Fibroblast of mammary gland (primary cell): ENCODE measurements at regions not wholly inside any gene's neighbourhood (a gene's known extent, or its start where the extent isn't known, plus 50 kb on each side); places are given as distances from the start of the nearest gene placed in this dataset.

Experiments used
- DNase-seq: peaks from one replicate; pipeline ENCODE4 v3.0.0-alpha.2; 2010; ENCODE audit warnings: low read depth
- H3K4me3 ChIP-seq: 2 replicates; pipeline ENCODE4 v1.5.1; 2011; ENCODE audit warnings: low read depth, mild to moderate bottlenecking, low read length, moderate library complexity; ENCODE audit not compliant: control insufficient read depth
- CTCF ChIP-seq: conservative IDR thresholded peaks from 2 replicates; pipeline ENCODE4 v1.5.1; 2011; ENCODE audit warnings: low read depth, low read length, inconsistent platforms; ENCODE audit not compliant: control insufficient read depth, insufficient read depth

DNA sequence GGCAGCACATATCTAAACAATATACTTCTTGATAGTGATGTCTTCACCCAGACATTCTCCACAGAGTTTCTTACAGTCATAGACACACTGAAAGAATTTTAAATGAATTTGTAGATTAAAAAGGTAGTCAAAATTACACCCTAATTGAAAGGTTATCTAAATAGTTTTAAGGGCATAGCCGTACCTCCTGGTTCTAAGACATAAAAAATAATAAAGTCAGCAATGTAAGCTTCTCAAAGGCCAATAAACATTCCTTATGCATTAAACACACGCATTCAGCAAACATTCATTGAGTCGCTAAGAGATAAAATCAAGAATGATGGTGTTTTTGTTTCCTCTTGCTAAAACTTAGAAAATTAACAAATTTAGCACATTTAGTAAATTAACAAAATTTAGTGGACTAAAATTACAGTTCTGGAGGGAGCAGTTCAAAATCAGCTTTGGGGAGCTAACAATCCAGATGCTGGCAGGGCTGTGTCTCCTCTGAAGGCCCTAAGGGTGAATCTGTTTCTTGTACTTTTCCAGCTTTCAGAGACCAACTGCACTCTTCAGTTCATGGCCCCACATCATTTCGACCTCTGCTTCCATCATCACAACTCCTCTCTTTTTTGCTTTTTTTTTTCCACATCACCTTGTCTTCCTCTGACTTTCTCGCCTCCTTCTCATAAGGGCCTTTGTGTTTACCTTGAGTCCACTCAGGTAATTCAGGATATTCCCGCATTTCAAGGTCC lies 516.5 kb downstream of the DNAH5 start:
- DNase-seq, result no peak
- H3K4me3 ChIP-seq, result no peak overlapping the region
- TF ChIP-seq CTCF, result no peak

- no peak for TF ChIP-seq CTCF
- no peak overlapping the region for H3K4me3 ChIP-seq
- DNase-seq, result no peak
Observed at GRCh38 chr5:13412040-13412595, 532.4 kb downstream of the DNAH5 start.

GRCh38 chr5:13408616-13409015 lies 535.9 kb downstream of the DNAH5 start:
- TF ChIP-seq CTCF, result no peak
- DNase-seq, result no peak
- no peak overlapping the region for H3K4me3 ChIP-seq

GRCh38 chr5:13403351-13403750 lies 541.1 kb downstream of the DNAH5 start:
- DNase-seq, result no peak
- no peak overlapping the region for H3K4me3 ChIP-seq
- no peak for TF ChIP-seq CTCF

GRCh38 chr5:13385066-13385465 lies 559.4 kb downstream of the DNAH5 start:
- no peak for TF ChIP-seq CTCF
- no peak for DNase-seq

DNA sequence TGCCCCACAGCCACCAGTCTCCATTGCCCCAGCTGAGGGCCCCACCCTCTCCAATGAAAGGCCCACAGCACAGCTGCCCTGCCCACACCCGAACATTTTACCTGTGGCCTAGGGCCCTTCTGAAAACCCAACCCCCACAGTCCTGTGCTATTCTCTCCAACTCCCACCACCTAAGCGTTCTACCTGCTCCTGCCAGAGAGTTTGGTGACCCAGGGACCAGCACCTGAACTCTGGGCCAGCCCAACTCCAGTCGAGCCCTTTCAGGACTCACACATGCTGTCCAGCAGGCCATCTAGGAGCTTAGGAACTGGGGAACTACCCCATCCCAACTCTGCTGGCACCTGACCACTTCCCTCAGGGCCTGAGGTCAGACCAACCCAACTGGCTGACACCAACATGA lies 562.3 kb downstream of the DNAH5 start:
- DNase-seq, result no peak
- TF ChIP-seq CTCF, result no peak
- no peak overlapping the region for H3K4me3 ChIP-seq

More at GRCh38 chr5:13385066-13385465, 559.4 kb downstream of the DNAH5 start:
- no peak overlapping the region for H3K4me3 ChIP-seq
